ENCODE measurements at regions not wholly inside any gene's neighbourhood (a gene's known extent, or its start where the extent isn't known, plus 50 kb on each side); places are given as distances from the start of the nearest gene placed in this dataset.
"Not testable (repeated sequence)": the region's sequence is repeated elsewhere in the genome, so short reads cannot be mapped to it uniquely, and the experiment has no call there.

DNA sequence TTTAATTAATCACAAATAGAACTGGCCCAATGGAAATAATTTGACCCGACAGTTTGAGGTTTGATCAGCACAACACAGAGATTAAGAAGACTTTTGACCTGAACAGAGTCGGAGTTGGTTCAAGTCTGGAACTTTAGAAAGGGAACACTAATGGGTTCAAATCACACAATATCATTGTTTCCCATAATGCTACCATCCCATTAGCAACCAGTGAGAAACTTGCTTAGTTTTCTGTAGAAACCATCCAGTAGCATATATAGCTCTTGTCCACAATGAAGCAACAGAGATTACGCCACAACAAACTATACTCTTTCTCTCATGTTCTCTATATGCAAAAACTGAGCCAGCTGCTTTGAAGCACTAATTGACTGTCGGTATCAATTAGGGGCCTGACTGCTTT lies 376.9 kb upstream of the SPRY2 start:
- no peak for DNase-seq (ENCODE audit: low spot score)
- intact Hi-C loops (cut with DNase I) = no loop called here

DNA sequence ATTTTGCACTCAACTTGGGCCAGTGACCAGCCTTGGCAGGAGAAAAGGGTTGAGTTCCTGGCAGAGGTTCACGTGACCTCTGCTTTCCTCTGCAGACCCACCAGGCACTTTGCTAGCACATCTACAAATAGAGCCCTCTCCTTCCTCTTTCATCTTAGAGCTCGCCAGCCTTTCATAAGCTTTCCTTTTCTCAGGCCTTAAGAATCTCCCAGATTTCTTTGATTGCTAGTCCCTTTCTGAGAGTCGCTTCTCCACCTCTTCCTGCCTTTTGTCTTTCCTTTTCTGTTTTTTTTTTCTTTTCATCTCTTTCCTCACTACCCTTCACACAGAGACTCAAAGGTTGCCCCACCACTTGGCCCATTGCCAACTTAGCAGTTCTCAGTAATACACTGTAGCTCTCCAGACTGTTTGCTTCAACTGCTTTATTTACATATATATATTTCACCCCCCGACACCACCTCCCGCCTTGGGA lies 375.7 kb upstream of the SPRY2 start:
- intact Hi-C loops (cut with DNase I) = no loop called here
- peak; percentile 54 for DNase-seq (ENCODE audit: low spot score)

DNA sequence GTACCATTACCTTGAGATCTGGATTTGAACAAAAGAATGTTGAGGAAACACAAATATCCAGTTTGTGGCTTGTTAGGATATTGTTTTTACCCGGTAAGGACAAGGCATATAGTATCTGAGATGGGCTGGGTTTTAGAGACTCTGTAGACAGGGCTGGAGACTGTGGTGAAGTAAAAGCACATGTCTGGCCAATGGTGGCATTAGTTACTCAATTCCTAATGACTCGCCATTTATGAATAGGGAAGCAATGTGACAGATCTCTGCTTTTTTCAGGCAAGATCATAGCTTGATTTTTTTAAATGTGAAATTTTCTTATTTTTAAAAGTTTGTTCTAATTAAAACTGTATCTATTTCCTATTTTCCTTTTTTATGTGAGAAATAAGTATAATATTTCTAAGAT lies 371.1 kb upstream of the SPRY2 start:
- no peak for DNase-seq (ENCODE audit: low spot score)
- intact Hi-C loops (cut with DNase I) = no loop called here

DNA sequence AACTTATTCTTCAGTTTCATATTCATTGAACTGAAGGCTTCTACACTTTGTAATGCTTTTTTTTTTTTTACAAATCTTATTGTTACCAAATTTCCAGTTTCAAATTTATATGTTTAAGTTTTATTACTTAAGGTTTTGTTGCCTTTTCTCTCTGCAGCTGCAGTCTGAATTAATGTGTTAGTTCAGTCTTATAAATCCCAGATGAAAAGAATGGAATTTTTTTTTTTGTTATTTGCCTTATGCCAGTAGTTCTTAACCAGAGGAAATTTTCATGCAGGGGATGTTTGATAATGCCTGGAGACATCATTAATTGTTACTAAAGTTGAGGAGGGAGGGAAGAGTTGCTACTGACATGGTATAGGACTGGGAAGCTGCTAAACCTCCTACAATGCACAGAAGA lies 367.9 kb upstream of the SPRY2 start:
- no peak for DNase-seq (ENCODE audit: low spot score)
- intact Hi-C loops (cut with DNase I) = loop anchor here in 1 of 2 donors (5.0 kb wide), 1 partner anchor 1211 kb away; no protein-coding TSS in a partner anchor

DNA sequence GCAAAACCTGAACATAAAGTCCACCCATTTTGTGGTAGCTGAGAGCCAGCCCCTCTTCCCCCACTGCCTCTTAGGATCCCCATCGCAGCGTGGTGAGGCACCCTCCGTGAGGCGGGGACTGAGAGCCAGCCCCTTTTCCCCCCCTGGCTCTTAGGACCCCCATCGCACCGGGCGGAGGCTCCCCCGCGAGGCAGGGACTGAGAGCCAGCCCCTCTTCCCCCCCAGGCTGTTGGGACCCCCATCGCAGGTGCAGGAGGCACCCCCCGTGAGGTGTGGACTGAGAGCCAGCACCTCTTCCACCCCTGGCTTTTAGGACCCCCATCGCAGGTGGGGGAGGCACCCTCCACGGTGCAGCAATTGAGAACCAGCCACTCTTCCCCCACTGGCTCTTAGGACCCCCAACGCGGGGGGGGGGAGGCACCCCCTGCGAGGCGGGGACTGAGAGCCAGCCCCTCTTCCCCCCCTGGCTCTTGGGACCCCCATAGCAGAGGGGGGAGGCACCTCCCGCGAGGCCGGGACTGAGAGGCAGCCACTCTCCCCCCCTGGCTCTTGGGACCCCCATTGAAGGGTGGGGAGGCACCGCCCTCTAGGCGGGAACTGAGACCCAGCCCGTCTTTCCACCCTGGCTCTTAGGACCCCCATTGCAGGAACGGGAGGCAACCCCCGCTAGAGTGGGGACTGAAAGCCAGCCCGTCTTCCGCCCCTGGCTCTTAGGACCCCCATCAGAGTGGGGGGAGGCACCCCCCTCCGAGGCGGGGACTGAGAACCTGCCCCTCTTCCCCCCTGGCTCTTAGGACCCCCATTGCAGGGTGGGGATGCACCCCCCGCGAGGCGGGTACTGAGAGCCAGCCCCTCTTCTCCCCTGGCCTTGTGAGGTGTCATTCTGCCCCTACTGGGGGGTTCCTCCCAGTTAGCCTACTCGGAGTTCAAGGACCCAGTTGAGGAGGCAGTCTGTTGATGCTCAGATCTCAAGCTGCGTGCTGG lies 366.4 kb upstream of the SPRY2 start:
- DNase-seq (ENCODE audit: low spot score) = peak; percentile 58
- intact Hi-C loops (cut with DNase I) = loop anchor here in 1 of 2 donors (2.0 to 5.0 kb wide), 2 partner anchors 40 to 1210 kb away; no protein-coding TSS in a partner anchor

DNA sequence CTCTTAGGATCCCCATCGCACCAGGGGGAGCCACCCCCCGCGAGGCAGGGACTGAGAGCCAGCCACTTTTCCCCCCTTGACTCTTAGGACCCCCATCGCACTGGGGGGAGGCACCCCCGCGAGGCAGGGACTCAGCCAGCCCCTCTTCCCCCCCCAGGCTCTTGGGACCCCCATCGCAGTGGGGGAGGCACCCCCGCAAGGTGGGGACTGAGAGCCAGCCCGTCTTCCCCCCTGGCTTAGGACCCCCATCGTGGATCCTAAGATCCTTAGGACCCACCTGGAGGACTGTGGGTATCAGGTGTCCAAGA lies 365.2 kb upstream of the SPRY2 start:
- DNase-seq (ENCODE audit: low spot score) = peak; percentile 60
- intact Hi-C loops (cut with DNase I) = loop anchor here in 1 of 2 donors (2.0 to 5.0 kb wide), 2 partner anchors 39 to 1209 kb away; no protein-coding TSS in a partner anchor

DNA sequence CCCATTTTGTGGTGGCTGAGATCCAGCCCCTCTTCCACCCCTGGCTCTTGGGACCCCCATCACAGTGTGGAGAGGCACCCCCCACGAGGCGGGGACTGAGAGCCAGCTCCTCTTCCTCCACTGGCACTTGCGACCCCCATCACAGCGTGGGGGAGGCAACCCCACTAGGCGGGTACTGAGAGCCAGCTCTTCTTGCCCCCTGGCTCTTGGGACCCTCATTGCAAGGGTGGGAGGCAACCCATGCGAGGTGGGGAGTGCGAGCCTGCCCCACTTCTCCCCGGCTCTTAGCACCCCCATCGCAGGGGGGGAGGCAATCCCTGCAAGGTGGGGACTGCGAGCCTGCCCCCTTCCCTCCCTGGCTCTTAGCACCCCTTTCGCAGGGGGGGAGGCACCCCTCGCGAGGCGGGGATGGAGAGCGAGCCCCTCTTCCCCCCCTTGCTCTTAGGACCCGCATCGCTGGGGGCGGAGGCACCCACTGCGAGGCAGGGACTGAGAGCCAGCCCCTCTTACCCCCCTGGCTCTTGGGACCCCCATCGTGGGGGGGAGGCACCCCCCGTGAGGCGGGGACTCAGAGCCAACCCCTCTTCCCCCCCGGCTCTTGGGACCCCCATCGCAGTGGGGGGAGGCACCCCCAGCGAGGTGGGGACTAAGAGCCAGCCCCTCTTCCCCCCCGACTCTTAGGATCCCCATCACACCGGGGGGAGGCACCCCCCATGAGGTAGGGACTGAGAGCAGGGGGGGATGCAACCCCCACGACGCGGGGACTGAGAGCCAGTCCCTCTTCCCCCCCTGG lies 364.6 kb upstream of the SPRY2 start:
- intact Hi-C loops (cut with DNase I) = loop anchor here in 1 of 2 donors (2.0 to 5.0 kb wide), 2 partner anchors 39 to 1208 kb away; no protein-coding TSS in a partner anchor
- DNase-seq (ENCODE audit: low spot score) = peak; percentile 37

DNA sequence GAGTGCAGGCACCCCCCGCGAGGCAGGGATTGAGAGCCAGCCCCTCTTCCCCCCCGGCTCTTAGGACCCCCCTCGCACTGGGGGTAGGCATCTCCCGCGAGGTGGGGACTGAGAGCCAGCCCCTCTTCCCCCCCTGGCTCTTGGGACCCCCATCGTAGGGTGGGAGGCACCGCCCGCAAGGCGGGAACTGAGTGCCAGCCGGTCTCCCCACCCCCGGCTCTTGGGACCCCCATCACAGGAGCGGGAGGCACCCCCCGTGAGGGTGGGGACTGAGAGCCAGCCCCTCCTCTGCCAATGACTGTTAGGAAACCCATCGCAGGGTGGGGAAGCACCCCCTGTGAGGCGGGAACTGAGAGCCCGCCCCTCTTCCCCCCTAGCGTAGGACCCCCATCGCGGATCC lies 363.4 kb upstream of the SPRY2 start:
- intact Hi-C loops (cut with DNase I) = no loop called here
- no peak for DNase-seq (ENCODE audit: low spot score)

DNA sequence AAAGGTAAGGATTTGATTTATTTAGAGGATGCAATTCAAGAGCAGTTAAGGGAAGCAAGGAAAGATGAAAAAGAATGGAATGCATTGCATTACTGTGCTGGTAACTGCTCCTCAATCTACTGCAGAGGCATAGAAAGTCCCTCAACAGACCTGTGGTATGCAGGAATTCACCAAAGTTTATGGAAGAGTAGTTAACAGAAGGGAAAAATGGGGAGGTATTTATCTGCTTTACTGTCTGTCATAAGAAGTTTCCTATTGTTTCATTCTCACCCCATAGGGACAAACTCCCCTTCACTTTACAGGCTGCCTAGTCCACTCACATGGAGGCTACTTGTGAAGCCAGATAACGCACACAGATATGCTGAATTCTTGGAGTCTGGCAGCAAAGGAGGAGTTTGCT lies 354.9 kb upstream of the SPRY2 start:
- intact Hi-C loops (cut with DNase I) = no loop called here
- DNase-seq (ENCODE audit: low spot score) = no peak

DNA sequence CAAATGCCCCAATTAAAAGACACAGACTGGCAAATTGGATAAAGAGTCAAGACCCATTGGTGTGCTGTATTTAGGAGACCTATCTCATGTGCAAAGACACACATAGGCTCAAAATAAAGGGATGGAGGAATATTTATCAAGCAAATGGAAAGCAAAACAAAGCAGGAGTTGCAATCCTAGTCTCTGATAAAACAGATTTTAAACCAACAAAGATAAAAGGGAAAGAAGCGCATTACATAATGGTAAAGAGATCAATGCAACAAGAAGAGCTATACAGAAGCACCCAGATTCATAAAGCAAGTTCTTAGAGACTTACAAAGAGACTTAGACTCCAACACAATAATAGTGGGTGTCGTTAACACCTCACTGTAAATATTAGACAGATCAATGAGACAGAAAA lies 350.9 kb upstream of the SPRY2 start:
- DNase-seq (ENCODE audit: low spot score); intact Hi-C loops (cut with DNase I): not testable (repeated sequence)

DNA sequence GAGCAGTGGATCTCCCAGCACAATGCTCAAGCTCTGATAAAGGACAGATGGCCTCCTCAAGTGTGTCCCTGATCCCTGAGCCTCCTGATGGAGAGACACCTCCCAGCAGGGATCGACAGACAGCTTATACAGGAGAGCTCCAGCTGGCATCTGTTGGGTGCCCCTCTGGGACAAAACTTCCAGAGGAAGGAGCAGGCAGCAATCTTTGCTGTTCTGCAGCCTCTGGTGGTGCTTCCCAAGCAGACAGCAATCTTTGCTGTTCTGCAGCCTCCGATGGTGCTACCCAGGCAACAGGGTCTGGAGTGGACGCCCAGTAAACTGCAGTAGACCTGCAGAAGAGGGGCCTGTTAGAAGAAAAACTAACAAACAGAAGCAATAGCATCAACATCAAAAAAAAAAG lies 349.3 kb upstream of the SPRY2 start:
- intact Hi-C loops (cut with DNase I) = no loop called here

DNA sequence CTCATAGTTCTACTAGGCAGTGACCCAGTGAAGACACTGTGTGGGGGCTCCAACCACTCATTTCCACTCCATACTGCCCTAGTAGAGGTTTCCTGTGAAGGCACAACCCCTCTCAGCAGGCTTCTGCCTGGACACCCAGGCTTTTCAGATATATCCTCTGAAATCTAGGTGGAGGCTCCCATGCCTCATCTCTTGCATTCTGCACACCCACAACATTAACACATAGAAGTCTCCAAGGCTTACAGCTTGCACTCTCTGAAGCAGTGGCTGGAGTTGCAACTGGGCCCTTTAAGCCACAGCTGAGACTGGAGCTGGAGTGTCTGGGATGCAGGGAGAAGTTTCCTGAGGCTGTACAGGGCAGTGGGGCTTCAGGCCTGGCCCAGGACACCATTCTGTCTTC lies 347.7 kb upstream of the SPRY2 start:
- intact Hi-C loops (cut with DNase I) = no loop called here
- no peak for DNase-seq (ENCODE audit: low spot score)

More for the DNA sequence above, 349.3 kb upstream of the SPRY2 start:
- DNase-seq (ENCODE audit: low spot score) = no peak

DNA sequence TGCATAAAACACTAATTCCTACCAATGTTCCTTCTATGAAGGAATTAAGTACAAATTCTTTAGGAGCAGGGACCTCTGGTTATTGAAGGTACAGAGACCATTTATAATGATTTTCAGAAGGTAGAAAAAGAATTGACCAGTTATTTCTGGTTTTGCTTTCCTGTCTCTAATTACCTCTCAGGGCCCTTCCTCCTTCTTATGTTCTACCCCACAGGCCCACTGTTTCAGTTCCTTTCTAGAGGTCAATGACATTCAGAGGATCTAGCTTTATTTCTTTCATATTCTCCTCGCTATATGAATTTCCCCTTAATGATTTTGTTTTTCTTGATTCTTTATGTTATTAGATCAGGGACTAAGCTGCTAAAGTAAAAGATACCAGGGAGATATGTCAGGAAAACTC lies 345.0 kb upstream of the SPRY2 start:
- DNase-seq (ENCODE audit: low spot score) = no peak
- intact Hi-C loops (cut with DNase I) = no loop called here

DNA sequence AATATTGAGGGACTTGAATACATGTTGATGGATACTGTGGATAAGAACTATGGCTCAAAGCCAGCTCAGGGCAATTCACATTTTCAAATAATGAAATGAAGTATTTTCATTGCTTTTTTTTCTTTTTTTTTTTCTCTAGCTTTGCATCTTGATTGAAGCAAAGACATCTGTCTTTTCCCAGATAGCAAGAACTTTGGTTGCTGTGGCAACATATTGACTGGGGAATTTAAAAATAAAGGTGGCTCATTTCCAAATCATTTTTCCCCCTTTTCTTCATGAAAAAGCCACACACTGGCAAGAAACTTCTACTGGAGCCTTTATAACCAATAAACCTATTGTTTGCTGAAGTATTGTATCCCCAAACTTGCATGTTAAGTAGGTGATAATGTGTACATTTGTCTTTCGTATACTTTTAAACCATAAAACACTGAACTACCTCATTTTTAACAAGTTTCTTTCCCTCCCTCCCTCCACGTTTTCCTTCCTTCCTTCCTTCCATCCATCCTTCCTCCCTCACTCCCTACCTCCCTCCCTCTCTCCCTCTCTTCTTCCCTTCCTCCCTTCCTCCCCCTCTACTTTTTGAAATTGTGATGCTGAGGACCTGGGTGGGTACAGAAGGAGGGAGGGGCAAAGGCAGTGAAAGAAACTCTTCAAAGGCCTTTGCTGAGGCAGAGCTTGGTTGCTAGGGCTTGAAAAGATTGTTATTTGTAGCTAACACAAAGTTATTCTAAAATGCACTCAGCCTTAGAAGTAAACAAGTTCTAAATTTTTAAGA lies 343.5 kb upstream of the SPRY2 start:
- intact Hi-C loops (cut with DNase I) = no loop called here

DNA sequence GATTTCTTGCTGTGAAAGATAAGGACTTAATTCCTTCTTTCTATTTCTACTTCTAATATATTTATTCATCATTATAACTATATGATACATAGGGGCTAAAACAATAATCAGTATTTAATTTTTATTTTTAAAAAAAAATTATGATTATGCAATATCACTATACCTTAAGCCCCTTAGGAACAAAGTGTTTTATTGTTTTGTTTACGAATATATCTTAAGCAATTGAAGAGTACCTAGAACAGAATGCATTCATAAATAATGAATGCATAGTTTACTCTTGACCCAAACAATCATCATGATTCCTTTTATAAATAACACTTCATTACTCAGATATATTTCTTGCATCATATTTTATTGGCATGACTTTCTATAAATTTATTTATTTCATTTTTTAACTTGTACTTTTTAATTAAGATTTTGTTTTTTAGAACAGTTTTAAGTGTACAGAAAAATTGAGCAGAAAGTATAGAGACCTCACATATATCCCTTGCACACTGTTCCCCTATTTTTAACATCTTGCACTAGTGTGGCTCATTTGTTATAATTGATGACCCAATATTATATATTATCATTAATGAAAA lies 339.9 kb upstream of the SPRY2 start:
- DNase-seq (ENCODE audit: low spot score) = no peak

More for the DNA sequence above, 343.5 kb upstream of the SPRY2 start:
- no peak for DNase-seq (ENCODE audit: low spot score)

DNA sequence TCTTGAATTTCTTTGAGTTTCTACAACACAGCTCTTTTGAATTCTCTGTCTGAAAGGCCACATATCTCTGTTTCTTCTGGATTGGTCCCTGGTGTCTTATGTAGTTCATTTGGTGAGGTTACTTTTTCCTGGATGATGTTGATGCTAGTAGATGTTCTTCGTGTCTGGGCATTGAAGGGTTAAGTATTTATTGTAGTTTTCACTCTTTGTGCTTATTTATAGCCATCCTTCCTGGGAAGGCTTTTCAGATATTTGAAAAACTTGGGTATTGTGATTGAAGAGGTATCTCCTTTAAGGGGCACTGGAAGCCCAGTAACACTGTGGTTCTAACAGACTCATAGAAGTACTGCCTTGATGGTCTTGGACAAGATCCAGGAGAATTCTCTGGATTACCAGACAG lies 338.5 kb upstream of the SPRY2 start:
- intact Hi-C loops (cut with DNase I) = no loop called here
- no peak for DNase-seq (ENCODE audit: low spot score)

More for the DNA sequence above, 339.9 kb upstream of the SPRY2 start:
- intact Hi-C loops (cut with DNase I) = no loop called here

DNA sequence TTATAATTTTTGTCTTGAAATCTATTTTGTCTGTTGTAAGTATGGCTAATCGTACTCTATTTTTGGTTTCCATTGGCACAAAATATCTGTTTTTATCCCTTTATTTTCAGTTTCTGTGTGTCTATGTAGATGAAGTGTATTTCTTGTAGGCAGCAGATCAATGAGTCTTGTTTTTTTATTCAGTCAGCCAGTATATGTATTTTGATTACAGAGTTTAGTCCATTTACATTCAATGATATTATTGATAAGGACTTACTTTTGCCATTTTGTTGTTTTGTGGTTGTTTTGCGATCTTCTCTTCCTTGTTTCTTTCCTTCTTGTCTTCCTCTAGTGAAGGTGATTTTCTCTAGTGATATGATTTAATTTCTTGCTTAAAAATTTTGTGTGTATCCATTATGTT lies 336.3 kb upstream of the SPRY2 start:
- intact Hi-C loops (cut with DNase I) = no loop called here
- no peak for DNase-seq (ENCODE audit: low spot score)

DNA sequence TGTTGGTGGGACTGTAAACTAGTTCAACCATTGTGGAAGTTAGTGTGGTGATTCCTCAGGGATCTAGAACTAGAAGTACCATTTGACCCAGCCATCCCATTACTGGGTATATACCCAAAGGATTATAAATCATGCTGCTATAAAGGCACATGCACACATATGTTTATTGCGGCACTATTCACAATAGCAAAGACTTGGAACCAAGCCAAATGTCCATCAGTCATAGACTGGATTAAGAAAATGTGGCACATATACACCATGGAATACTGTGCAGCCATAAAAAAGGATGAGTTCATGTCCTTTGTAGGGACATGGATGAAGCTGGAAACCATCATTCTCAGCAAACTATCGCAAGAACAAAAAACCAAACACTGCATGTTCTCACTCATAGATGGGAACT lies 334.5 kb upstream of the SPRY2 start:
- DNase-seq (ENCODE audit: low spot score); intact Hi-C loops (cut with DNase I): not testable (repeated sequence)

DNA sequence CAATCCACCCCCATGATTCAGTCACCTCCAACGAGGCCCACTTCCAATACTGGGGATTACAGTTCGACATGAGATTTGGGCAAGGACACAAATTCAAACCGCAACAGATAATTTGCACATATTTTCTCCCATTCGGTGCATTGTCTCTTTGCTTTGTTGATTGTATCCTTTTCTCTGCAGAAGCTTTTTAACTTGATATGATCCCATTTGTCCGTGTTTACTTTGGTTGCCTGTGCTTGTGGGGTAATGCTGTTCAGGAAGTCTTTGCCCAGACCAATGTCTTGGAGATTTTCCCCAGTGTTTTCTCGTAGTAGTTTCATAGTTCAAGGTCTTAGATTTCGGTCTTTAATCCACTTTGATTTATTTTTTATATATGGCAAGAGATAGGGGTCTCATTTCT lies 330.8 kb upstream of the SPRY2 start:
- intact Hi-C loops (cut with DNase I) = loop anchor here in 1 of 2 donors (5.0 kb wide), 1 partner anchor 784 kb away; no protein-coding TSS in a partner anchor

More for the DNA sequence above, 330.8 kb upstream of the SPRY2 start:
- no peak for DNase-seq (ENCODE audit: low spot score)
